ENCODE measurements at regions not wholly inside any gene's neighbourhood (a gene's known extent, or its start where the extent isn't known, plus 50 kb on each side); places are given as distances from the start of the nearest gene placed in this dataset.

DNA sequence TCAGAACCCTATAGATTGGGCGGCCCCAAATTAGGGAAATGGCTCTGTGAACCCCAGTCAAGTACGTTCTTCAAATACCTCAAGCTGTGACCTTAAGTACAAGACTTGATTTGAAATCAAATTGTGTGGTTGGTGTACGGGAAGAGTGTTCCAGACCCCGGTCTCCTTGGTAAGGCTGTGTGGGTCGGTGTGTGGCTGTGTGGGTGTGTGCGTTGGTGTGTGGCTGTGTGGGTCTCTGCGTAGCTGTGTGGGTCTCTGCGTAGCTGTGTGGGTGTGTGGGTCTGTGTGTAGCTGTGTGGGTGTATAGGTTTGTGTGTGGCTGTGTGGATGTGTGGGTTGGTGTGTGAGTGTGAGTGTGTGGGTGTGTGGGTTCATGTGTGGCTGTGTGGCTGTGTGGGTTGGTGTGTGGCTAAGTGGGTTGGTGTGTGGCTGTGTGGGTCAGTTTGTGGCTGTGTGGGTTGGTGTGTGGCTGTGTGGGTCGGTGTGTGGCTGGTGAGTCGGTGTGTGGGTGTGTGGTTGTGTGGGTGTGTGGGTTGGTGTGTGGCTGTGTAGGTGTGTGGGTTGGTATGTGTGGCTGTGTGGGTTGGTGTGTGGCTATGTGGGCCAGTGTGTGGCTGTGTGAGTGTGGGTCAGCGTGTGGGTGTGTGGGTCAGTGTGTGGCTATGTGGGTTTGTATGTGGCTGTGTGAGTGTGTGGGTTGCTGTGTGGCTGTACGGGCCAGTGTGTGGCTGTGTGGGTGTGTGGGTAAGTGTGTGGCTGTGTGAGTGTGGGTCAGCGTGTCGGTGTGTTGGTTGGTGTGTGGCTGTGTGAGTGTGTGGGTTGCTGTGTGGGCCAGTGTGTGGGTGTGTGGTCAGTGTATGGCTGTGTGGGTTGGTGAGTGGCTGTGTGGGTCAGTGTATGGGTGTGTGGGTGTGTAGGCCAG is 238.7 kb upstream of the ZFHX3 start:
- TF ChIP-seq, protein P1, sequence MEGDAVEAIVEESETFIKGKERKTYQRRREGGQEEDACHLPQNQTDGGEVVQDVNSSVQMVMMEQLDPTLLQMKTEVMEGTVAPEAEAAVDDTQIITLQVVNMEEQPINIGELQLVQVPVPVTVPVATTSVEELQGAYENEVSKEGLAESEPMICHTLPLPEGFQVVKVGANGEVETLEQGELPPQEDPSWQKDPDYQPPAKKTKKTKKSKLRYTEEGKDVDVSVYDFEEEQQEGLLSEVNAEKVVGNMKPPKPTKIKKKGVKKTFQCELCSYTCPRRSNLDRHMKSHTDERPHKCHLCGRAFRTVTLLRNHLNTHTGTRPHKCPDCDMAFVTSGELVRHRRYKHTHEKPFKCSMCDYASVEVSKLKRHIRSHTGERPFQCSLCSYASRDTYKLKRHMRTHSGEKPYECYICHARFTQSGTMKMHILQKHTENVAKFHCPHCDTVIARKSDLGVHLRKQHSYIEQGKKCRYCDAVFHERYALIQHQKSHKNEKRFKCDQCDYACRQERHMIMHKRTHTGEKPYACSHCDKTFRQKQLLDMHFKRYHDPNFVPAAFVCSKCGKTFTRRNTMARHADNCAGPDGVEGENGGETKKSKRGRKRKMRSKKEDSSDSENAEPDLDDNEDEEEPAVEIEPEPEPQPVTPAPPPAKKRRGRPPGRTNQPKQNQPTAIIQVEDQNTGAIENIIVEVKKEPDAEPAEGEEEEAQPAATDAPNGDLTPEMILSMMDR (conservative IDR thresholded peaks at IDR 0.05 in 1 of 2, IDR thresholded peaks at IDR 0.05 in 1 of 2; ENCODE audit: low read depth in 1 of 2, low read length in 2 of 2) = no peak
- TF ChIP-seq EZH2 (IDR thresholded peaks at IDR 0.05; ENCODE audit: low read length, missing control alignments) = no peak

Measured in fibroblast of lung (primary cell).